GM18511 (cell line): ENCODE measurements at regions not wholly inside any gene's neighbourhood (a gene's known extent, or its start where the extent isn't known, plus 50 kb on each side); places are given as distances from the start of the nearest gene placed in this dataset.
A peak's percentile ranks its signal among the peaks of the same experiment; 100 is the strongest.
"Not testable (repeated sequence)": the region's sequence is repeated elsewhere in the genome, so short reads cannot be mapped to it uniquely, and the experiment has no call there.

Experiments used
- ATAC-seq: cut with Tn5 transposase; IDR thresholded peaks from one replicate; pipeline ENCODE4 v1.9.1; 2021; ENCODE audit warnings: mild to moderate bottlenecking, moderate library complexity; ENCODE audit not compliant: unreplicated experiment

DNA sequence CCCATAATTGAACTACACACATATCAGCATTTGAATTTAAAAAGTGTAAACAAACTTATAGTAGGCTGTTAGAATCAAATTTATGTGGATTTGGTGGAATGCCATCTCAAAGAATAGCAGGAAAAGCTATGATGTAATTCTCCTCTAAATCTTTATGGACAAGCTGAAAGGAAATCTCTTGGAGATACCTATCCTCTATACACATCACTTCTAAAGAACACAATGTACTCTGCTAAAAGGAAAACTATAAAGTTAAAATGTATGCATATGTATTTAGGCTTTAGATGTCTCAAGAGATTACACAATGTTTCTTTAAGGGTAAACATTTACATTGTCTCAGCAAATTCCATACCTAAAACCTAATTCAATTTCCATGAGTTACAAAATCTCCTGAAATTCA lies 323.3 kb downstream of the CRPPA start:
- no peak for ATAC-seq

DNA sequence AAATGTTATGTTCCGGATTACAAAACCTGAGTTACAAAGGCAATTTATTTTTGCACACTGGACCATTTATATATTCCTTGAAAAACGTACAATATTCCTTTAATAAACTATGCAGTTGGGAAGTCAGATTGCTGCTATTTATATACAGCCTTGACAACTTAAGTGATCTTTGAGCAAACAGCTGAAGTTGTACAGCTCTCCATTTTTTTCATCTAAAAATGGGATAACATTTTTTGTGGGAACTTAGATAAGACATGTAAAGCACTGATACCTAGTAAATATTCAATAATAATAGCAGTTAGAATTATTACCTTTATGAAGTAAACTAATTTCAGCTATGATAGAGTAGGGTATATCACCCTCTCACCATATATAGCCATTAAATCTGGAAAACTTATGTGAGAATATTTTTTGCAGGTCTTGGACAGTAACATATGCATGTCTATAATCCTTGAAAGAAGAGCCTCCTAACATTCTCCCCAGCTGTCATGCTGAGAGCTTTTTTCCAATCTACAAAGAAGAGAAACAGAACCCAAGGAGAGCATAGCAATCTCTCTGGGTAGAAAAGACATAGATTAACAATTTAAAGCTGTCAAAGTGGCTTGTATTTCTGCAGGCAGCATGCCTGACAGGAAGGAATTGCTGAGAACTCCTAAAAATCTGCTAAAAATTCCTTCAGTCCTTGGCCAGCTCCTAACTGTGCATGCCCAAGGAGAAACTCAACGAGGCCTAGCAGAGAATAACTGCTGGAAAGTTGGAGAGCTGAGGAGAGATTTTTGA lies 326.0 kb downstream of the CRPPA start:
- ATAC-seq = no peak

DNA sequence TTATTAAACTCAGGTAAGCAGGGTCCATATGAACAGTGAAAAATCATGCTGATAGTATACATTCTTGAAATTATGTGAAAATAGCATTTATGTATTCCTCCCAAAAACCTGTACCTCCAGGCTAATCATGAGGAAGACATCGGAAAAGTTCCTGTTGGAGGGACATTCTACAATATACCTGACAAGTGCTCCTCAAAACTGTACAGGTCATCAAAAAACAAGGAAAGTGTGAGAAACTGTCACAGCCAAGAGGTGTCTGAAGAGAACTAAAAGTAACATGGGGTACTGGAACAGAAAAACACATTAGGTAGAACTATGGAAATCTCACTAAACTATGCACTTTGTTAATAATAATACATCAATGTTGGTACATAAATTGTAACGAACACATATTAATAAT lies 326.7 kb downstream of the CRPPA start:
- no peak for ATAC-seq

DNA sequence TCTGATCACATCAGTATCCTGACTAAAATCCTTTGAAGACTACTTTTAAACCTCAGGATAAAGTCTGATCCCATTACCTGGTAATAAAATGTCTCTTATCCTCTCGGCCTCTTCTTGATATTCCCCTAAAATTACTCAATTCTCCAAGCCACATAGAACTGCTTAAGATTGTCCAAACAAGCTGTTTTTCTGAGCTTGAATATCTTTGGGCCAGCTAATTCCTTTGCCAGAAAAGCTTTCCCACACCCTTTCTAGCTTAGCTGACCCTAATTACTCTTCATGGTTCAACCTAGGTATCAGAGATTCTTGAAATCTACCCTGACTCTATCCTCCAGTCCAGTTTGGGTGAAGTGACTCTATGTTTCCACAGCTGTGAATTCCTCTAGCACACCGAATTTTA lies 328.6 kb downstream of the CRPPA start:
- no peak for ATAC-seq

DNA sequence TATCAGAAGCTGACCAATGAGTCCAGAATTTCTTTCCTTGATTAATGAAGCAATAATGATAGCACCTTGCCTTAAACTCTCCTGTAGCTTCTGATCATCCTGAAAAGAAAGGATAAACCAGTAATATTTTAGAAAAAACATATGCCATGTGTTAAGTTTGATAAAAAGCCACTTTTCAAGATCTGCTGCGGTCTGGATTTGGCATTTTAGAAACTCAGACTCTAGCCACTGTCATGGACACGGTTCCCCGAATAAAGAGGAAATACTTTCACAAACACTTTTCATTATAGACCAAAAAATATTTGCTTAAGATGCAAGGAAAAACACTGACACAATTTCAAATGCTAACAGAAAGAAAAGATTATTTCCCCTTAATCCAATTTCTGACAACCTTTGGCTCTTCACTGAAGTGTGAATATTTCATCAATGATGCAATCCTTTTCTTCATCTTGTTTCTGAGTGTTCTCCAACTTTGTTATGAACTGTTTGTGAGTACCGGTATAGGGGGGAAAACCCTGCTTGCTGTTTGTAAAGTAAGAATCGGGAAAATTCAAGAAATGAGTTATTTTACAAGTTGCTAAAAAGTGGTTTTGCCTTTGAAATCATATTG lies 329.5 kb downstream of the CRPPA start:
- ATAC-seq = no peak

DNA sequence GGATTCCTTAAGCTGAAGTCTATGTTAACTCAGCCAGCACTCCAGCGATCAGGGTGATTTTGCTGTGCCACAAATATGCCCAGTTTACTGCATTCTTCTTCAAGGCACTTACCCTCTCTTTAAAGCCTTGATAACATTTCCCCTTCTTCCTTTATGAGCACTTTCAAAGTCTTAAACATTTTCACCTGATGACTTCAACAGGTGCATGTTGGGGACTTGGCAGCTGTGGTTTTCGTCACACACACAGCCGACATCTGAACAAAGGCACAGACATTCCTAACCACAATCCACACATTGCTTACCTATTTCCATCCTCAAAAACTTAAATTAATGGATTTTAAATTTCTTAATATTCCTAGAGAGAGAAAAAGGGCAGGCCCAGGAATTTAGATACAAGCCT lies 331.5 kb downstream of the CRPPA start:
- ATAC-seq = no peak

DNA sequence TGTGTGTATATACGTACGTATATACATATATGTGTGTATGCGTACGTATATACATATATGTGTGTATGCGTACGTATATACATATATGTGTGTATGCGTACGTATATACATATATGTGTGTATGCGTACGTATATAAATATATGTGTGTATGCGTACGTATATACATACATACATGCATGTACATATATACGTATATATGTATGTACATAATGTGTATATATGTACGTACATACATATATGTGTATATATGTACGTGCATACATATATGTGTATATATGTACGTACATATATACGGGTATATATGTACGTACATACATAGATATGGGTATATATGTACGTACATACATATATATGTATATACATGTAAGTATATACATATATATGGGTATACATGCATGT lies 332.1 kb downstream of the CRPPA start:
- no peak for ATAC-seq

DNA sequence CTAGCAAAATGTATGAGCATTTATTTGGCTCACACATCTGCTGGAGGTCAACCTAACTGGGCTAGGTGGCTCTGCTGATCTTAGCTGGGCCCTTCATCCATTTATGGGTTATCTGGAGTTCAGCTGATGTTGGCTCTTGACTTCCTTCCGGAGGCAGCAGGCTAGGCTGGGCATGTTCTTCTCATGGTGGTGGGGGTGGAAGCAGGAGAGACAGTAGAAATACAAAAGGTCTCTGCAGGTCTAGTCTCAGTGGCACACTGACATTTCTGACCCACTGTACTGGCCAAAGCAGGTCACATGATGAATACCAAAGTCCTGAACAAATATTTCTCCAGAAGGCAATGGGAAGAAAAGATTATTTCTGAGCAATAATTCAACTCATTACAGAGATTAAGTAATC lies 334.6 kb downstream of the CRPPA start:
- ATAC-seq = no peak

DNA sequence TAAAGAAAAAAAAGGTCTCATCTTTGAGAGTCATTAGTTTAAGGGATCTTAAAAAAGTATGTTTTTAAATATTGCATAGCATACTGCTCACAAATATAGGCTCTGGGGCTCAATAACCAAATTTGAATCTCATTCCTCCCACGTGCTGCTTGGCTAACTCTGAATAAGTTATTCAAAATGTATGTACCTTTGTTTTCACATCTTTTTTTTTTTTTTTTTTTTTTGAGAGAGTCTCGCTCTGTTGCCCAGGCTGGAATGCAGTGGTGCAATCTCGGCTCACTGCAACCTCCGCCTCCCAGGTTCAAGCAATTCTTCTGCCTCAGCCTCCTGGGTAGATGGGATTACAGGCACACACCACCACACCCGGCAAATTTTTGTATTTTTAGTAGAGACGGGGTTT lies 335.6 kb downstream of the CRPPA start:
- ATAC-seq = not testable (repeated sequence)

DNA sequence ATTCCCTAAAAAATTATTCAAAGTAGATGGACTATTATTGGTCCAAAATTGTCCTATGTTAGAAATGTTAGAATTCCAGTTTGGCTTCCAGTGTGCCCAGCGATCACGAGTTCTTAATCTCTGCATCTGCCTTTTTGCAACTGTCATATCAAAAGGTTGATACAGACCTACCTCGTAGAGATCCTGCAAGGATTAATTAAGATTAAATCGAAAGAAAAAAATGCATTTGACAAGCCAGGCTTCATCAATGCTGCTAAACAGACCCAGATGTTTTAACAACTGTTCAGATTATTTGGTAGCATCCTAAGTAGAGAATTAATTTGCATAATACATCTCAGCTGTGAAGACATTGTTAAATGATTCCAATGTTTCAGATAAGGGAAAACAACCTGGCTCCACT lies 336.5 kb downstream of the CRPPA start:
- ATAC-seq = no peak

DNA sequence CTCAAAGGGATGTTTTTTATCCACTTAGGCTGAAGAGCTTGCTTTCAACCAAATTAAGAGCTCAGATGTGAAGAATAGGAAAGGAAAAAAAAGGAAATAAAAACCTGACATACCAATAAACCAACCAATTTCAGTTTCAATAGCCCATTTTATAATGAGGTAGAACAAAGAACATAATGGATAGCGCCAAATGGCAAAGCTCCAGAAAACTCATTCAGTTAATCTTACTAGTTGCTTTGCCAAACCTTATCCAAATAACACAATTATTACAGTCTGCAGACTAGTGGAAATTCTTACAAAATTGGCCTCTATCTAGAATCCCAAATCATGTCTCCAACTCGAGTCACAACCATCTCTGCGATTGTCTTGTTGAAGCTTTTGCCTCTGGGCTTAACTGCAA lies 337.0 kb downstream of the CRPPA start:
- no peak for ATAC-seq

DNA sequence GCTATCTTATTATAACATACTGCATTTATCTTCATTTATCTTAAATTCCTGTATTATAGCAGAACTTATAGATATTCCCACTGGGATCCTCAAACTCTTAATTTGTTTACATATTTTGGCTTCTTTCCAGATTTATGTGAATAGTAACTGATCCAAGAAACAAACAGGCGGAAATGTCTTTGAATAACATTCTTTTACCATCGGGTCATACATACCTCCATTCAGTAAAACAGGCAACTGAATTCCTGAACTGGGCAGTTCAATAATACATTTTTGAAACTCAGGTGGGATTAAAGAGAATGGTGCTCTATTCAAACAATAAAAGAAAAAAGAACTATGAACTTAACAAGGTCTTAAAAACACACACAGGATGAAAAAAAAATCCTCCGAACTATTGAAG lies 337.4 kb downstream of the CRPPA start:
- no peak for ATAC-seq

DNA sequence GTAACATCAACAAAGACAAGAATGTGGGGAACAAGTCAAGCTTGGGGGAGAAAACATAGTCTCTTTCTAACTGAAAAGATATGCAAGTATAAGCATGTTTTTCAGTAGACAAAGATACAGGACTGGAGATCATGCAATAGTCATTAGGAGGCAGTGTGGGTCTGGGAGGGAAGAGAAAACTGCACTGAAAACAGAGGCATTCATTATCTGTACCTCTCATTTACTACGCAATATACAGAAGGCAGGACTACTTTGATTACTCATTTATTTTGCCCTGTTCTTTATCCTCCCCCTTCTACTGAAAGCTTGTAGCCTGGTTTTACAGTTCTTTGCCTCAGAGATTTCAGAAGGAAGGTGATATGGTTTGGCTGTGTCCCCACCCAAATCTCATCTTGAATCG lies 341.2 kb downstream of the CRPPA start:
- no peak for ATAC-seq

DNA sequence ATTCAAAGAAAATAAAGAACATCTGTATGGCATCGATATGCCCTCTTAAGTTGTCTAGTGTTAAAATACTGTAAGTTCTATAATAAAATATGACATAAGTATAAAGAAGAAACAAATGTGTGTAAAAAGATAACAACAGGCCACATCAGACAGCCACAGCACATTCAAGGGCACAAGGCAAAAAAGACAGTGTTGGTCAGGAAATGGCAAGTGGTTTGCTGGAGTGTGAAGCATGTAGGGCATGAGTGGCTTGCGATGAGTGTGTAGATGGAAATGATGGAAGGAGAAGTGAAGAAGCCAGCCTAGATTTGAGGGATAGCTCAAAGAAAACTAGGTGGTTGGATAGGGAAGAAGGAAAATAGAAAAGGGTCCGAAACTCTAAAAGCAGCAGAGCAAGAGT lies 341.6 kb downstream of the CRPPA start:
- no peak for ATAC-seq

DNA sequence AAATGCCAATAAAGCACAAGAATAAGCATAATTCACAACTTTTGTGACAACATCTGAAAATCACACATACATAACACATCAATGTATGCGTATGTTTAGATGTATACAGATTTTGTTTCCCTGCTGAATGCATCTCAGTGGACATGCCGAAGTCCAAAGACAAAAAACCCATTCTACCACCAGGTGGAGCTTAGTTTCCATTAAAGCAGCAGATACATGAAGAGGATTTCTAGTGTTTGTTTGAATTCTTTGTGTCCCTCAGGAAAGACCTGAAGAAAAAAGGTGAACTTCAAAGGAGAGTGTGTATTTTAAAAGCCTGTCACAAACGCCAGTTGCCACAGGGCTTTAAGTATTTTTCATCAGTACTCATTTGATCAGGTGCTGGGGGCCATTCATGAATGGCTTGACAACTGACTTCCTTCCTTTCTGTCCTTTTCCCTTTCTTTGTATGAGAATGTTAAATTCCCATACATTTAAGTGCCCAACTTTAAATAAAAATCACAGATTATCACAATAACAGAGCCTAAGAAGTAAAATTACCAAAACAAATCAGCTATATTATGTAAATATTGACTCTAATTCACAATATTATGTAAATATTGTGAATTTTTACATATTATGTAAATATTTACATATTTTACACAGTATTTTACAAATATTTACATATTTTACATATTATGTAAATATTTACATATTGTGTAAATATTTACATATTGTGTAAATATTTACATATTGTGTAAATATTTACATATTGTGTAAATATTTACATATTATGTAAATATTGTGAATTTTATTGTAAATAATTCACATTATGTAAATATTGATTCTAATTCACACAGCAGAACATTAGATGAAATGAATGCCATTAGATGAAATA lies 343.0 kb downstream of the CRPPA start:
- peak; percentile 79 for ATAC-seq

DNA sequence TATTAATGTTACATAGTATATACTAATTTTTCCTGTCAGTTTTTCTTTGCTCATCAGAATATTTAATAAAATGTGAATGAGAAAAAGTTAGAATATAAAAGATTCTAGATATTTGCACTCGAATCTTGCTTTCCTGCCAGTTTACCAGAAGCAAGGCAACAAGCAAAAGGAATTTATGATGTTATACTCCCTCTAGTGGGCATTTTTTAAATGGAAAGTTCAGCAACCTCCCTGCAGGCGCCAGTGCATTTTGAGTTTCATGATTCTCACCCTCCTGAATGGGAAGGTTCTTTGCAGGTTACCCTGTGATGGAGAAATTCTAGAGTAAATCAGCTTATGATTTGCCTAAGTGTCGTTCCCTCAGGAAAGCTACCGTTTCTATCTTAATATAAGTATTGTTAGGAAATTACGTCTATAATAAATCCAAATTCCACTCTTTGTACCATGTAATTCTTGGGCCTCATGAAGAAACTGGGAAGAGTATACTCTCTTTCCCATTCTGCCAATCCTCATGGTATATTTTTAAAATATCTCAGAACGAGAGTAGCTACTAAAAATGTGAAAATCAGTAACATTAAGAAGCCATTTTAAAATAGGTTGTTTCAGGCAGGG lies 350.0 kb downstream of the CRPPA start:
- peak; percentile 90 for ATAC-seq

DNA sequence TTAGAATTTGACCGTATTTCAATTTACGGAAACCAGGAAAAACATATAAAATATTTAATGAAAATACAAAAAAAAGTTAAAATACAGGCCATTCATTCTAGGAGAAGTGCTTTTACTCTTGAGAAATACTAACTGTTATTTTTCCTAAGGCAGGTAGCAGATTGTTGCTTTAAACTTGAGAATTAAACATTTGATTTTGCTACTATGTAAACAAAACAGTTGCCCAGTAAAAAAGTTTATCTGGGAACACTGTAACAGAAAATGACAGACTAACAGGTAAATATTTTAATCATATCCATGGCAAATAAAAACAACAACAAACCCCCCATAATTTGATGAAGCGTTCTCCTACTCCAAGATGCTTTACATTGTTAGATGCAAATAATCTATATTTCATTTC lies 350.5 kb downstream of the CRPPA start:
- no peak for ATAC-seq

DNA sequence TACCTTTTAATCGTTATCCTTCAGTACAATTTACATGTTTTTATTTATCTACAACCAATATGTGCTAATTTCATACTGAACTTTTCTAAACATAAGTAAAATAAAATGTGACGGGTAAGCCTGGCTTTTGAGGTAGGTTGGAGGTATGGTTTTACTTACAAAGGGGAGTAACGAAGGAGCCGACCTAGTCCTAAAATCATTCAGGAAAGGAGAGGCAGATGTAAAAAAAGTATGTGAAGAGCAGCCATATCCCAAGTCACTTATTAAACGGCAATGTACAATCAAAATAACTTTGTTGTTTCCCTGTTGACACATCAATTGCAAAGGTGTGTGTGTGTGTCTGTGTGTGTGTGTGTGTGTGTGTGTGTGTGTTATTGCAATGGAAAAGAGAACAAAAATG lies 351.3 kb downstream of the CRPPA start:
- no peak for ATAC-seq

DNA sequence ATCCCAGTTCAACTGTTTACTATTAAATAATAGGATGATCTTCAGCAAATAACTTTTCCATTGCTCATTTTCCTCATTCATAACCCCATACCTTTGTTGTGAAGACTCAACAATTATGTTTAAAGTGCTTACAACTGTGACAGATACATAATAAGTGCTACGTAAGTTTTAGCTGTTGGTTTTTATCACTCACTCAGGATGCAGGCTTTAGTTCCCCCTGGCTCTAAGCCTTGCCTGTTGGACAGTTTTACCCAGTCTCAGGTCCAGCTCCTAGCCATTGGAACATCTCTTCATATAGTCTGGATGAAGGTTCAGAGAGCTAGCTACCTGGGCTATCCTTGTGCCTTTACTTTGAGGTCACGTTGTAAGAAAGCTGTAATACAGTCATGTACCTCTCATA lies 353.2 kb downstream of the CRPPA start:
- ATAC-seq = no peak

DNA sequence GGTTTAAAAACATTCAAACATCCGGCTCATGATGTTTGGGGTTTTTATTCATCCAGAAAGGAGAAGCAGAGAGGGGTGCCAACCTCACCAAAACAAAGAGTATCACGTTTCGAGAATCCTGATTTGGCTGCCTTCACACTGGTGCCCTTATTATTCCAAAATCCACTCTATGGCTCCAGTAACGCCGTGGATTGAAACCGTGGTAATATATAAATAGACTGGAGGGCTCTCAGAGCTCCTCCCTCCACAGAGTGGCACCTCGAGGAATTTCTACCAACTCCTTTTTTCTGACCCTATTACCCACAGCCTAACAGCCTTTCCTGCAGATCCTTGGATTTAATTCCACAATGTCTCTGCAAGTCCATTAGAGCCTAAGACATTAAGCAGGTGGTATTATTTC lies 353.6 kb downstream of the CRPPA start:
- no peak for ATAC-seq

DNA sequence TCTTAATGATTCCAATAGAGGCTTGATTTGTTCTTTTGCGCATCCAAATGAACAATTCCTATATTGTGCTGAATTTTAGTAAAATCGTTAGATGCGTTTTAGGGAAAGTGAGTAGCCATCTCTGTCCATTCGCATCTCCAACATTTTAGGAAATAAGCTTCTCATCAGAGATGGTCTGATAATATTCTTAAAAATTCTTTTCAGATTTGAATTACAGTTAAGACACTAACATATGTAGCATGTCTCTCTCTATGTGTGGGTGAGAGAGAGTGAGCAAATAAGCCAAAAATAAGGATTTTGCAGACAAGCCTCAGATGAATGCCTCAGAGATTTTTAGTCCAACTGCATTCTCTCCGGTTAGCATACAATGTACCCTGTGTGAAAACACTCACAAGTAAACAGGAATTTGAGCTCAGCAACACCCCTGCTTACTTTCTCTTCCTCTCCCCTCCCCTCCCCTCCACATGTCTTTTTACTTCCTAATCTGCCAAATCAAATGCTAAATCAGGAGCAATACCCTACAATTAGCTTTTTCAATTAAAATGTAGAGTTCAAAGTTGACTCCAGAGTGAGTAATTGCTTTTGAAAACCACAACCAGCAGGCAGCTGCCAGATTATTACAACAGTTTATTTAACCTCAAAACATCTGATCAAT lies 354.4 kb downstream of the CRPPA start:
- no peak for ATAC-seq
